ENCODE measurements at regions not wholly inside any gene's neighbourhood (a gene's known extent, or its start where the extent isn't known, plus 50 kb on each side); places are given as distances from the start of the nearest gene placed in this dataset.

GRCh38 chr15:31970007-31970406 is 60.3 kb upstream of the CHRNA7 start:
- no peaks in the 10 kb centered on the region for H3K4me1 ChIP-seq (ENCODE audit: control insufficient read depth, insufficient read depth, low read length)
- intact Hi-C loops (cut with micrococcal nuclease; ENCODE audit: unreplicated experiment) (loop anchor here (10.0 kb wide), 2 partner anchors 135 to 315 kb away; no protein-coding TSS in a partner anchor), in situ Hi-C loops (cut with MboI) (no loop called here)
- H3K27ac ChIP-seq (ENCODE audit: control insufficient read depth, insufficient read depth): no peak overlapping the region
- H3K36me3 ChIP-seq (ENCODE audit: control insufficient read depth in 2 of 2, insufficient read depth in 2 of 2, low read length in 1 of 2): no peaks in the 10 kb centered on the region
- ChIA-PET POLR2A (no interaction called here), CTCF (no interaction called here), RAD21 (ENCODE audit: unreplicated experiment) (no interaction called here), SMC1A (ENCODE audit: uncharacterized antibody, unreplicated experiment) (no interaction called here)
- no peaks in the 10 kb centered on the region for H3K27me3 ChIP-seq (replicated peaks in 1 of 2; ENCODE audit: control insufficient read depth in 2 of 2, insufficient read depth in 2 of 2, low read length in 1 of 2)
- ATAC-seq: no peak
- no peak for FAIRE-seq
- no TSS peak for BruUV-seq (replicated peaks)
- WGBS (ENCODE audit: insufficient coverage, insufficient replicate concordance, low lambda C conversion rate, missing lambda C conversion rate): 0% methylated on average over 4 of the region's 4 CpGs
- H3K4me3 ChIP-seq: no peak overlapping the region
- H3K9ac ChIP-seq (ENCODE audit: control insufficient read depth, insufficient read depth, low read length): no peak overlapping the region
- no peaks in the 10 kb centered on the region for H3K9me3 ChIP-seq (replicated peaks; ENCODE audit: control insufficient read depth, insufficient read depth, low read length)
- TF ChIP-seq TCF7 (IDR thresholded peaks at IDR 0.05; ENCODE audit: borderline replicate concordance): no peak
- no peak for TF ChIP-seq ZNF24 (IDR thresholded peaks at IDR 0.05)
- TF ChIP-seq FOXK2 (IDR thresholded peaks at IDR 0.05): no peak
- no peak for TF ChIP-seq SMAD1 (IDR thresholded peaks at IDR 0.05; ENCODE audit: low read depth, partially characterized antibody)
- TF ChIP-seq NKRF (conservative IDR thresholded peaks at IDR 0.05): no peak
- TF ChIP-seq ATF7 (IDR thresholded peaks at IDR 0.05; ENCODE audit: low read depth): no peak
- no peaks in the 10 kb centered on the region for H4K20me1 ChIP-seq (ENCODE audit: control insufficient read depth, insufficient read depth)
- no peak overlapping the region for H3K4me2 ChIP-seq (ENCODE audit: control insufficient read depth, insufficient read depth)
- H3K79me2 ChIP-seq (ENCODE audit: control insufficient read depth, insufficient read depth, low read length): no peaks in the 10 kb centered on the region
- no peak for DNase-seq (ENCODE audit: low read depth, low spot score)
- H2AFZ ChIP-seq (ENCODE audit: control insufficient read depth, low read depth, low read length): no peak overlapping the region

GRCh38 chr15:31973197-31973596 is 57.1 kb upstream of the CHRNA7 start:
- H3K27ac ChIP-seq (ENCODE audit: control insufficient read depth, insufficient read depth): no peak overlapping the region
- no peaks in the 10 kb centered on the region for H3K9me3 ChIP-seq (replicated peaks; ENCODE audit: control insufficient read depth, insufficient read depth, low read length)
- no peaks in the 10 kb centered on the region for H3K36me3 ChIP-seq (ENCODE audit: control insufficient read depth in 2 of 2, insufficient read depth in 2 of 2, low read length in 1 of 2)
- H3K4me3 ChIP-seq: no peak overlapping the region
- ChIA-PET POLR2A (no interaction called here), CTCF (interaction anchor here (0.6 kb wide), 1 partner anchor 58 kb away, joined by 3 read pairs; no protein-coding TSS in a partner anchor), SMC1A (ENCODE audit: uncharacterized antibody, unreplicated experiment) (no interaction called here), RAD21 (ENCODE audit: unreplicated experiment) (no interaction called here)
- H3K9ac ChIP-seq (ENCODE audit: control insufficient read depth, insufficient read depth, low read length): no peak overlapping the region
- WGBS (ENCODE audit: insufficient coverage, insufficient replicate concordance, low lambda C conversion rate, missing lambda C conversion rate): 36% methylated on average over 10 of the region's 10 CpGs
- no peaks in the 10 kb centered on the region for H4K20me1 ChIP-seq (ENCODE audit: control insufficient read depth, insufficient read depth)
- intact Hi-C loops (cut with micrococcal nuclease; ENCODE audit: unreplicated experiment) (loop anchor here (10.0 kb wide), 2 partner anchors 132 to 318 kb away; no protein-coding TSS in a partner anchor), in situ Hi-C loops (cut with MboI) (no loop called here)
- BruUV-seq (replicated peaks): no TSS peak
- no peaks in the 10 kb centered on the region for H3K79me2 ChIP-seq (ENCODE audit: control insufficient read depth, insufficient read depth, low read length)
- no peaks in the 10 kb centered on the region for H3K4me1 ChIP-seq (ENCODE audit: control insufficient read depth, insufficient read depth, low read length)
- ATAC-seq: no peak
- FAIRE-seq: no peak
- no peak overlapping the region for H3K4me2 ChIP-seq (ENCODE audit: control insufficient read depth, insufficient read depth)
- H3K27me3 ChIP-seq (replicated peaks in 1 of 2; ENCODE audit: control insufficient read depth in 2 of 2, insufficient read depth in 2 of 2, low read length in 1 of 2): no peaks in the 10 kb centered on the region
- DNase-seq (ENCODE audit: low read depth, low spot score): no peak
- H2AFZ ChIP-seq (ENCODE audit: control insufficient read depth, low read depth, low read length): no peak overlapping the region
- no peak for TF ChIP-seq CHD4 (IDR thresholded peaks at IDR 0.05)
- TF ChIP-seq RB1 (IDR thresholded peaks at IDR 0.05; ENCODE audit: borderline replicate concordance): no peak
- TF ChIP-seq NFXL1 (IDR thresholded peaks at IDR 0.05; ENCODE audit: borderline replicate concordance): no peak
- no peak for TF ChIP-seq KAT2A (conservative IDR thresholded peaks at IDR 0.05; ENCODE audit: control insufficient read depth, low read depth, low read length)
- no peak for TF ChIP-seq BCL3 (IDR thresholded peaks at IDR 0.05; ENCODE audit: borderline replicate concordance, insufficient read depth, low read depth, low read length, poor library complexity, severe bottlenecking)
- TF ChIP-seq ZZZ3 (IDR thresholded peaks at IDR 0.05; ENCODE audit: control insufficient read depth, insufficient read length, low read depth): no peak
- TF ChIP-seq SKIL (IDR thresholded peaks at IDR 0.05; ENCODE audit: low read depth, poor library complexity, severe bottlenecking): no peak

Data from GM12878 (cell line).